Adrenal gland (tissue), 9 donors: ENCODE measurements at regions not wholly inside any gene's neighbourhood (a gene's known extent, or its start where the extent isn't known, plus 50 kb on each side); places are given as distances from the start of the nearest gene placed in this dataset.

Experiments
- DNase-seq, 7 donors: peaks; one replicate each; pipeline ENCODE4 v3.0.0-alpha.2; 2019 to 2020
- H3K27ac ChIP-seq, 5 donors: fragments of 200-600 bp; sonication (generic) in 4 of 5; 1 replicate in 3 of 5; 2 replicates in 2 of 5; pipeline versions ENCODE4 v1.5.1 to v1.8.0; 2016 to 2020; ENCODE audit warnings: mild to moderate bottlenecking in 1 of 5
- H3K27me3 ChIP-seq: fragments of 200-600 bp; 2 replicates; pipeline ENCODE4 v1.8.0; 2021
- H3K36me3 ChIP-seq, 2 donors: fragments of 200-600 bp; replicated peaks in 1 of 2; 1 replicate in 1 of 2; 2 replicates in 1 of 2; pipeline versions ENCODE4 v1.5.1 to v1.8.0; 2018 to 2022
- H3K4me1 ChIP-seq, 2 donors: fragments of 200-600 bp; replicated peaks in 1 of 2; 1 replicate in 1 of 2; 2 replicates in 1 of 2; pipeline versions ENCODE4 v1.5.1 to v1.8.0; 2018 to 2021
- H3K4me3 ChIP-seq, 4 donors: fragments of 200-600 bp; sonication (generic) in 3 of 4; one replicate each; pipeline ENCODE4 v1.5.1; 2016 to 2018
- H3K9me3 ChIP-seq, 3 donors: fragments of 200-600 bp; sonication (generic) in 1 of 3; replicated peaks in 1 of 3; 1 replicate in 2 of 3; 2 replicates in 1 of 3; pipeline versions ENCODE4 v1.5.1 to v1.8.0; 2016 to 2021
- POLR2A ChIP-seq, 2 donors: fragments of 450-650 bp; IDR thresholded peaks; one replicate each; pipeline ENCODE4 v1.6.1; 2017; ENCODE audit warnings: antibody characterized with exemption in 2 of 2, mild to moderate bottlenecking in 2 of 2, moderate library complexity in 1 of 2
- WGBS, 4 donors: extraction: QIAGEN DNeasy Blood & Tissue Kit in 2 of 4; methylation state at CpG; one replicate each; pipeline versions ENCODE4 v1.1.5 to v1.1.7; 2013 to 2017; 5-methylcytosine and 5-hydroxymethylcytosine counted together
- intact Hi-C, 2 donors: fragments of 100-400 bp; cut with DNase I; formaldehyde crosslinking; loops; one replicate each; pipeline versions ENCODE4 v1.14.1 to v1.15.0; 2022 to 2023
- TF ChIP-seq, protein P1 (sequence below), 6 experiments: fragments of 450-650 bp in 4 of 6; fragments of 200-600 bp in 2 of 6; sonication (generic) in 1 of 6; IDR thresholded peaks; 1 replicate in 5 of 6; 2 replicates in 1 of 6; pipeline versions ENCODE4 v1.5.1 to v1.8.0; 2016 to 2021; ENCODE audit warnings: antibody characterized with exemption in 6 of 6, mild to moderate bottlenecking in 2 of 6, moderate library complexity in 1 of 6
- donor health status: healthy with polysubstance abuse.
- donor health status: Bipolar disorder and iron deficiency.
- donor health status: DM: yes; HTN: yes; CAD: no.
- donor health status: DM: no; HTN: no; CAD: no.
- donor health status: DM: no; HTN: no; CAD: no.

- TF ChIP-seq, protein P1, sequence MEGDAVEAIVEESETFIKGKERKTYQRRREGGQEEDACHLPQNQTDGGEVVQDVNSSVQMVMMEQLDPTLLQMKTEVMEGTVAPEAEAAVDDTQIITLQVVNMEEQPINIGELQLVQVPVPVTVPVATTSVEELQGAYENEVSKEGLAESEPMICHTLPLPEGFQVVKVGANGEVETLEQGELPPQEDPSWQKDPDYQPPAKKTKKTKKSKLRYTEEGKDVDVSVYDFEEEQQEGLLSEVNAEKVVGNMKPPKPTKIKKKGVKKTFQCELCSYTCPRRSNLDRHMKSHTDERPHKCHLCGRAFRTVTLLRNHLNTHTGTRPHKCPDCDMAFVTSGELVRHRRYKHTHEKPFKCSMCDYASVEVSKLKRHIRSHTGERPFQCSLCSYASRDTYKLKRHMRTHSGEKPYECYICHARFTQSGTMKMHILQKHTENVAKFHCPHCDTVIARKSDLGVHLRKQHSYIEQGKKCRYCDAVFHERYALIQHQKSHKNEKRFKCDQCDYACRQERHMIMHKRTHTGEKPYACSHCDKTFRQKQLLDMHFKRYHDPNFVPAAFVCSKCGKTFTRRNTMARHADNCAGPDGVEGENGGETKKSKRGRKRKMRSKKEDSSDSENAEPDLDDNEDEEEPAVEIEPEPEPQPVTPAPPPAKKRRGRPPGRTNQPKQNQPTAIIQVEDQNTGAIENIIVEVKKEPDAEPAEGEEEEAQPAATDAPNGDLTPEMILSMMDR (IDR thresholded peaks at IDR 0.05): no peak
- no peak for TF ChIP-seq POLR2A (IDR thresholded peaks at IDR 0.05)
- WGBS, 4 donors: 83 to 93% (median 86%) methylated on average over 5 to 6 of the region's 6 CpGs
Measured at GRCh38 chr18:26697186-26697884, 149.0 kb upstream of the KCTD1 start.

DNA sequence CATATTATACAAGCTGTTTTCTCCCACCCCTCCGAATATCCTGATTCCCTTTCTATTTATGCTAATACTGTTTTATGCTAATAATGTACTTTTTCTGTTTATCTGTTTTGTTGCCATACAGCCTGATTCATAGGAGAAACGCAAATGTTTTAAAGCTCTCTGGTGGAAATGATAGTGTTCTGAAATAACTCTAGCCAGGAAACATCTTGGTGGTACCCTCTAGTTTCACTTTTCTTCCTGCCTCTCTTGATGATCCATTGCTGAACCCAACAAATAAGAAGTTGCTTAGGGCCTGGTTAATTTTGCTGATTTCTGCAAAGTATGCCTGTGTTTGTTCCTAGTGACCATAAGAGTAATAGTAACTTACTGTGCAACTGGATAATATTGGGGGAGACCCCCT is 148.4 kb upstream of the KCTD1 start:
- Histone ChIP-seq H3K4me1 (no peaks in the 10 kb centered on the region), H3K27ac (no peak overlapping the region), H3K9me3 (no peaks in the 10 kb centered on the region), H3K4me3 (no peak overlapping the region), H3K27me3 (no peaks in the 10 kb centered on the region), H3K36me3 (no peaks in the 10 kb centered on the region)
- TF ChIP-seq POLR2A (IDR thresholded peaks at IDR 0.05): no peak
- TF ChIP-seq, protein P1 (IDR thresholded peaks at IDR 0.05): no peak
- no peak for DNase-seq
- whole genome bisulfite sequencing, 4 donors: 64 to 72% (median 69%) methylated on average over 2 of the region's 2 CpGs
- intact Hi-C loops: no loop called here

More at GRCh38 chr18:26697186-26697884, 149.0 kb upstream of the KCTD1 start:
- Histone ChIP-seq H3K4me3 (no peak overlapping the region), H3K9me3 (no peaks in the 10 kb centered on the region), H3K27ac (no peak overlapping the region), H3K4me1 (no peaks in the 10 kb centered on the region), H3K27me3 (no peaks in the 10 kb centered on the region), H3K36me3 (no peaks in the 10 kb centered on the region)
- intact Hi-C loops: no loop called here
- DNase-seq: no peak

DNA sequence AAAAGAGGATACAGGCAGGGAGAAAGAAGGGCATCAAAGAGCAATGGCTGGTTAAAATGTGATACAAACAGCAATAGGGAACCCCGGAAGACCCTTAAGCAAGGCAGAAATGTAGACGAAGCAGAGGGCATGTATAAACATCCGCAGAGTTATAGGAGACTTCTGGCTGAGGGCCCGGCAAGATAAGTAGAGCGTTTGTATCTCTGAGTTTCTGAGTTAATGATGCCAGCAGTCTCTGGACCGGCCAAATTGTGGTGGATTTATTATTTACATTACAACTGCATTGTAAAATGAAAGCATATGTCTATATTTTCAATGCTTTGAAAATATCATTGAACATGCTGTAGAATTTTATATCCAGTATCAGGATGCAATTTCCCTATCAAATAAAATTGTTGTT is 148.0 kb upstream of the KCTD1 start:
- Histone ChIP-seq H3K4me3 (no peak overlapping the region), H3K9me3 (no peaks in the 10 kb centered on the region), H3K27ac (no peak overlapping the region), H3K36me3 (no peaks in the 10 kb centered on the region), H3K27me3 (no peaks in the 10 kb centered on the region), H3K4me1 (no peaks in the 10 kb centered on the region)
- no peak for TF ChIP-seq POLR2A (IDR thresholded peaks at IDR 0.05)
- TF ChIP-seq, protein P1 (IDR thresholded peaks at IDR 0.05): no peak
- WGBS, 4 donors: 71 to 82% (median 79%) methylated on average over 6 of the region's 6 CpGs
- intact Hi-C loops: no loop called here
- DNase-seq: no peak

DNA sequence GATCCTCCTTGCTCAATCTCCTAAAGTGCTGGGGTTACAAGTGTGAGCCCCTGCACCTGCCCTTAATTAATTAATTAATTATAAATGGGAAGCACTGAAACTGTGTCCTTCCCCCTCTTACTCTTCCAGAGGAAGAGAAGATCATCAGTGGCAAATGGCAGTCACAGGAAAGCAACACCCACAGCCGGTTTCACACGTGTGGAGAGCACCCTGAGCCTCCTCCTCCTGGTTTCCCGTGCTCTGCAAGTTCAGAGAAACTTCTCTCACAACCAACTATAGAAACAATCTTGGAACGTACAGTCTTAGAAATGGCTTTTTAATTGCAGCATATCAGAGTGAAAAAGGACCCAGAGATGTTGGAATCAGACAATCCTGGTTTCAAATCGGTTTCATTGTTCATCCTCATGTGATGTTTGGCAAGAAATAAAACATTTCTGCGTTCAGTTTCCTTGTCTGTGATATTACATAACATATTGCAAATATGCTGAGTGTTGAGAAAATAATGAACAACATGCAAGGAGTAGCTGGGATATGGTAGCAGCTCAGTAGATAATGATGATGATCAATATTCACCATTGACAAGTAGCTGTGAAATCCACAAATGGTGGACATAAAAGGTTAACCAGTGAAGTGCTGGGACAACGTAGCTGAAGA is 141.0 kb upstream of the KCTD1 start:
- Histone ChIP-seq H3K27me3 (no peaks in the 10 kb centered on the region), H3K4me3 (no peak overlapping the region), H3K9me3 (no peaks in the 10 kb centered on the region), H3K27ac (no peak overlapping the region), H3K4me1 (no peaks in the 10 kb centered on the region), H3K36me3 (no peaks in the 10 kb centered on the region)
- intact Hi-C loops: no loop called here
- no peak for DNase-seq
- TF ChIP-seq, protein P1 (IDR thresholded peaks at IDR 0.05): no peak
- TF ChIP-seq POLR2A (IDR thresholded peaks at IDR 0.05): no peak
- WGBS, 4 donors: 55 to 66% (median 58%) methylated on average over 7 of the region's 7 CpGs
